Ishikawa (cell line): ENCODE measurements at regions not wholly inside any gene's neighbourhood (a gene's known extent, or its start where the extent isn't known, plus 50 kb on each side); places are given as distances from the start of the nearest gene placed in this dataset.

Experiments used
- CEBPB ChIP-seq: IDR thresholded peaks from 2 replicates; pipeline ENCODE4 v1.6.1; 2012
- CREB1 ChIP-seq: IDR thresholded peaks from 2 replicates; pipeline ENCODE4 v1.6.1; 2012; ENCODE audit warnings: low read depth
- EGR1 ChIP-seq: IDR thresholded peaks from 2 replicates; pipeline ENCODE4 v1.6.1; 2012
- EP300 ChIP-seq: IDR thresholded peaks from 2 replicates; pipeline ENCODE4 v1.6.1; 2012; ENCODE audit warnings: borderline replicate concordance
- FOXM1 ChIP-seq: IDR thresholded peaks from 2 replicates; pipeline ENCODE4 v1.6.1; 2012; ENCODE audit warnings: low read depth, borderline replicate concordance
- MAX ChIP-seq: IDR thresholded peaks from 2 replicates; pipeline ENCODE4 v1.6.1; 2012
- NFIC ChIP-seq: IDR thresholded peaks from 2 replicates; pipeline ENCODE4 v1.6.1; 2012
- RAD21 ChIP-seq: IDR thresholded peaks from 2 replicates; pipeline ENCODE4 v1.6.1; 2012; ENCODE audit warnings: low read depth
- REST ChIP-seq: IDR thresholded peaks from 2 replicates; pipeline ENCODE4 v1.6.1; 2012; ENCODE audit warnings: low read depth, mild to moderate bottlenecking
- TAF1 ChIP-seq: IDR thresholded peaks from 2 replicates; pipeline ENCODE4 v1.6.1; 2012; ENCODE audit warnings: low read depth, mild to moderate bottlenecking
- TCF12 ChIP-seq: IDR thresholded peaks from 2 replicates; pipeline ENCODE4 v1.6.1; 2012; ENCODE audit warnings: low read depth
- TEAD4 ChIP-seq: IDR thresholded peaks from 2 replicates; pipeline ENCODE4 v1.6.1; 2012
- USF1 ChIP-seq: IDR thresholded peaks from 2 replicates; pipeline ENCODE4 v1.6.1; 2012
- YY1 ChIP-seq: IDR thresholded peaks from 2 replicates; pipeline ENCODE4 v1.6.1; 2012; ENCODE audit warnings: low read depth
- ZBTB7A ChIP-seq: IDR thresholded peaks from 2 replicates; pipeline ENCODE4 v1.6.1; 2012; ENCODE audit warnings: low read depth

- no peak for TF ChIP-seq EP300
- no peak for TF ChIP-seq NFIC
- no peak for TF ChIP-seq ZBTB7A
- no peak for TF ChIP-seq MAX
- no peak for TF ChIP-seq CREB1
- TF ChIP-seq EGR1, result no peak
- TF ChIP-seq TAF1, result no peak
- TF ChIP-seq CEBPB, result no peak
- TF ChIP-seq YY1, result no peak
- TF ChIP-seq TCF12, result no peak
- no peak for TF ChIP-seq TEAD4
- no peak for TF ChIP-seq REST
- no peak for TF ChIP-seq FOXM1
- no peak for TF ChIP-seq USF1
- TF ChIP-seq RAD21, result no peak
Measured at GRCh38 chr10:105347487-105347886, 706.4 kb downstream of the SORCS3 start.

GRCh38 chr10:105342606-105343005, 701.5 kb downstream of the SORCS3 start:
- TF ChIP-seq CREB1, result no peak
- TF ChIP-seq REST, result no peak
- TF ChIP-seq TEAD4, result no peak
- TF ChIP-seq NFIC, result no peak
- TF ChIP-seq MAX, result no peak
- TF ChIP-seq EP300, result no peak
- no peak for TF ChIP-seq TAF1
- TF ChIP-seq RAD21, result no peak
- no peak for TF ChIP-seq EGR1
- TF ChIP-seq TCF12, result no peak
- TF ChIP-seq CEBPB, result no peak
- TF ChIP-seq ZBTB7A, result no peak
- TF ChIP-seq YY1, result no peak
- TF ChIP-seq USF1, result no peak

- TF ChIP-seq RAD21, result no peak
- no peak for TF ChIP-seq CREB1
- TF ChIP-seq REST, result no peak
- no peak for TF ChIP-seq NFIC
- no peak for TF ChIP-seq EP300
- no peak for TF ChIP-seq FOXM1
- no peak for TF ChIP-seq TAF1
- no peak for TF ChIP-seq TCF12
- TF ChIP-seq TEAD4, result no peak
- TF ChIP-seq USF1, result no peak
- no peak for TF ChIP-seq MAX
- TF ChIP-seq ZBTB7A, result no peak
- TF ChIP-seq CEBPB, result no peak
- TF ChIP-seq EGR1, result no peak
Measured at GRCh38 chr10:105339669-105340068, 698.6 kb downstream of the SORCS3 start.
